ENCODE measurements at regions not wholly inside any gene's neighbourhood (a gene's known extent, or its start where the extent isn't known, plus 50 kb on each side); places are given as distances from the start of the nearest gene placed in this dataset.

GRCh38 chr9:107637421-107638420, 148.2 kb upstream of the KLF4 start:
- no peak for TF ChIP-seq CTCF (IDR thresholded peaks at IDR 0.05; ENCODE audit: low read length)
- no peak for TF ChIP-seq EZH2 (IDR thresholded peaks at IDR 0.05; ENCODE audit: borderline replicate concordance, low read length)

Data from OCI-LY1 (cell line).